ENCODE measurements at regions not wholly inside any gene's neighbourhood (a gene's known extent, or its start where the extent isn't known, plus 50 kb on each side); places are given as distances from the start of the nearest gene placed in this dataset.
"Not testable (repeated sequence)": the region's sequence is repeated elsewhere in the genome, so short reads cannot be mapped to it uniquely, and the experiment has no call there.

- H3K27ac Mint-ChIP-seq; CTCF ChIA-PET; intact Hi-C loops (cut with micrococcal nuclease): not testable (repeated sequence)
Measured at GRCh38 chr19:30933454-30933853, 415.8 kb downstream of the TSHZ3 start.

GRCh38 chr19:30932854-30933253 lies 416.4 kb downstream of the TSHZ3 start:
- Mint-ChIP-seq H3K36me3 (ENCODE audit: low read depth) (no peaks in the 10 kb centered on the region), H3K27ac (no peak overlapping the region), H3K27me3 (ENCODE audit: low read depth) (no peaks in the 10 kb centered on the region), H3K4me1 (ENCODE audit: low read depth) (no peaks in the 10 kb centered on the region), H3K4me3 (no peak overlapping the region), H3K9me3 (peaks cover 4% of the 10 kb centered on the region)
- intact Hi-C loops (cut with micrococcal nuclease) = no loop called here
- CTCF ChIA-PET = no interaction called here
- no peak for DNase-seq

More at GRCh38 chr19:30933454-30933853, 415.8 kb downstream of the TSHZ3 start:
- H3K36me3 Mint-ChIP-seq (ENCODE audit: low read depth); H3K27me3 Mint-ChIP-seq (ENCODE audit: low read depth); H3K4me1 Mint-ChIP-seq (ENCODE audit: low read depth); DNase-seq; H3K4me3 Mint-ChIP-seq; H3K9me3 Mint-ChIP-seq: not testable (repeated sequence)

- no peaks in the 10 kb centered on the region for H3K36me3 Mint-ChIP-seq (ENCODE audit: low read depth)
- no peak for DNase-seq
- CTCF ChIA-PET = interaction anchor here (0.9 kb wide), 1 partner anchor 9 kb away, joined by 3 read pairs; no protein-coding TSS in a partner anchor
- H3K27ac Mint-ChIP-seq = no peak overlapping the region
- peaks cover 5% of the 10 kb centered on the region for H3K27me3 Mint-ChIP-seq (ENCODE audit: low read depth)
- H3K4me1 Mint-ChIP-seq (ENCODE audit: low read depth) = no peaks in the 10 kb centered on the region
- intact Hi-C loops (cut with micrococcal nuclease) = no loop called here
- no peak overlapping the region for H3K4me3 Mint-ChIP-seq
- H3K9me3 Mint-ChIP-seq = peaks cover 4% of the 10 kb centered on the region
Measured at GRCh38 chr19:30930941-30931706, 418.1 kb downstream of the TSHZ3 start.

GRCh38 chr19:30927705-30928104 lies 421.5 kb downstream of the TSHZ3 start:
- Mint-ChIP-seq H3K27me3 (ENCODE audit: low read depth) (peaks cover 5% of the 10 kb centered on the region), H3K4me3 (no peak overlapping the region)

GRCh38 chr19:30924670-30925069 lies 424.6 kb downstream of the TSHZ3 start:
- H3K36me3 Mint-ChIP-seq (ENCODE audit: low read depth) = no peaks in the 10 kb centered on the region
- H3K4me3 Mint-ChIP-seq = no peak overlapping the region
- no peak overlapping the region for H3K27ac Mint-ChIP-seq
- no peak for DNase-seq
- intact Hi-C loops (cut with micrococcal nuclease) = no loop called here
- CTCF ChIA-PET = no interaction called here
- peaks cover 8% of the 10 kb centered on the region for H3K27me3 Mint-ChIP-seq (ENCODE audit: low read depth)
- no peaks in the 10 kb centered on the region for H3K4me1 Mint-ChIP-seq (ENCODE audit: low read depth)
- H3K9me3 Mint-ChIP-seq = peaks cover 4% of the 10 kb centered on the region

More at GRCh38 chr19:30927705-30928104, 421.5 kb downstream of the TSHZ3 start:
- no peak for DNase-seq
- intact Hi-C loops (cut with micrococcal nuclease) = no loop called here
- Mint-ChIP-seq H3K4me1 (ENCODE audit: low read depth) (no peaks in the 10 kb centered on the region), H3K36me3 (ENCODE audit: low read depth) (no peaks in the 10 kb centered on the region), H3K9me3 (peaks cover 4% of the 10 kb centered on the region), H3K27ac (no peak overlapping the region)
- CTCF ChIA-PET = no interaction called here

GRCh38 chr19:30924069-30924636 lies 425.1 kb downstream of the TSHZ3 start:
- peaks cover 10% of the 10 kb centered on the region for H3K27me3 Mint-ChIP-seq (ENCODE audit: low read depth)
- intact Hi-C loops (cut with micrococcal nuclease) = no loop called here

GRCh38 chr19:30923621-30924020 lies 425.6 kb downstream of the TSHZ3 start:
- H3K36me3 Mint-ChIP-seq (ENCODE audit: low read depth) = no peaks in the 10 kb centered on the region
- DNase-seq = no peak
- no peaks in the 10 kb centered on the region for H3K4me1 Mint-ChIP-seq (ENCODE audit: low read depth)
- H3K9me3 Mint-ChIP-seq = peaks cover 4% of the 10 kb centered on the region
- H3K27ac Mint-ChIP-seq = no peak overlapping the region
- peaks cover 12% of the 10 kb centered on the region for H3K27me3 Mint-ChIP-seq (ENCODE audit: low read depth)
- H3K4me3 Mint-ChIP-seq = no peak overlapping the region
- intact Hi-C loops (cut with micrococcal nuclease) = no loop called here
- CTCF ChIA-PET = no interaction called here

More at GRCh38 chr19:30924069-30924636, 425.1 kb downstream of the TSHZ3 start:
- no peak overlapping the region for H3K4me3 Mint-ChIP-seq
- H3K9me3 Mint-ChIP-seq = peaks cover 4% of the 10 kb centered on the region
- DNase-seq = no peak
- no peaks in the 10 kb centered on the region for H3K36me3 Mint-ChIP-seq (ENCODE audit: low read depth)
- H3K27ac Mint-ChIP-seq = no peak overlapping the region
- CTCF ChIA-PET = no interaction called here
- no peaks in the 10 kb centered on the region for H3K4me1 Mint-ChIP-seq (ENCODE audit: low read depth)

- no peaks in the 10 kb centered on the region for H3K36me3 Mint-ChIP-seq (ENCODE audit: low read depth)
- H3K4me1 Mint-ChIP-seq (ENCODE audit: low read depth) = no peaks in the 10 kb centered on the region
- intact Hi-C loops (cut with micrococcal nuclease) = no loop called here
- no peak for DNase-seq
- no peak overlapping the region for H3K4me3 Mint-ChIP-seq
- peaks cover 12% of the 10 kb centered on the region for H3K27me3 Mint-ChIP-seq (ENCODE audit: low read depth)
- H3K27ac Mint-ChIP-seq = no peak overlapping the region
- peaks cover under 1% of the 10 kb centered on the region for H3K9me3 Mint-ChIP-seq
- CTCF ChIA-PET = no interaction called here
Measured at GRCh38 chr19:30923096-30923495, 426.1 kb downstream of the TSHZ3 start.

- no peaks in the 10 kb centered on the region for H3K9me3 Mint-ChIP-seq
- H3K4me3 Mint-ChIP-seq = no peak overlapping the region
- CTCF ChIA-PET = no interaction called here
- no peaks in the 10 kb centered on the region for H3K4me1 Mint-ChIP-seq (ENCODE audit: low read depth)
- no peak overlapping the region for H3K27ac Mint-ChIP-seq
- DNase-seq = no peak
- intact Hi-C loops (cut with micrococcal nuclease) = no loop called here
- no peaks in the 10 kb centered on the region for H3K36me3 Mint-ChIP-seq (ENCODE audit: low read depth)
- H3K27me3 Mint-ChIP-seq (ENCODE audit: low read depth) = peaks cover 7% of the 10 kb centered on the region
Measured at GRCh38 chr19:30920222-30920621, 429.0 kb downstream of the TSHZ3 start.

GRCh38 chr19:30919737-30920136 lies 429.5 kb downstream of the TSHZ3 start:
- Mint-ChIP-seq H3K27me3 (ENCODE audit: low read depth) (peaks cover 7% of the 10 kb centered on the region), H3K4me1 (ENCODE audit: low read depth) (no peaks in the 10 kb centered on the region), H3K9me3 (no peaks in the 10 kb centered on the region), H3K36me3 (ENCODE audit: low read depth) (no peaks in the 10 kb centered on the region), H3K27ac (no peak overlapping the region), H3K4me3 (no peak overlapping the region)
- CTCF ChIA-PET = no interaction called here
- intact Hi-C loops (cut with micrococcal nuclease) = no loop called here
- DNase-seq = no peak

- DNase-seq = no peak
- intact Hi-C loops (cut with micrococcal nuclease) = no loop called here
- CTCF ChIA-PET = no interaction called here
- no peak overlapping the region for H3K27ac Mint-ChIP-seq
- H3K27me3 Mint-ChIP-seq (ENCODE audit: low read depth) = peaks cover 5% of the 10 kb centered on the region
- no peaks in the 10 kb centered on the region for H3K4me1 Mint-ChIP-seq (ENCODE audit: low read depth)
- H3K36me3 Mint-ChIP-seq (ENCODE audit: low read depth) = no peaks in the 10 kb centered on the region
- no peaks in the 10 kb centered on the region for H3K9me3 Mint-ChIP-seq
- H3K4me3 Mint-ChIP-seq = no peak overlapping the region
Measured at GRCh38 chr19:30916238-30916637, 433.0 kb downstream of the TSHZ3 start.

GRCh38 chr19:30911491-30911890 lies 437.7 kb downstream of the TSHZ3 start:
- Mint-ChIP-seq H3K4me1 (ENCODE audit: low read depth) (no peaks in the 10 kb centered on the region), H3K36me3 (ENCODE audit: low read depth) (no peaks in the 10 kb centered on the region), H3K27ac (no peak overlapping the region), H3K9me3 (no peaks in the 10 kb centered on the region), H3K27me3 (ENCODE audit: low read depth) (no peaks in the 10 kb centered on the region), H3K4me3 (no peak overlapping the region)
- intact Hi-C loops (cut with micrococcal nuclease) = no loop called here
- CTCF ChIA-PET = no interaction called here
- no peak for DNase-seq

GRCh38 chr19:30910485-30911240 lies 438.6 kb downstream of the TSHZ3 start:
- Mint-ChIP-seq H3K4me1 (ENCODE audit: low read depth) (no peaks in the 10 kb centered on the region), H3K9me3 (no peaks in the 10 kb centered on the region), H3K27me3 (ENCODE audit: low read depth) (no peaks in the 10 kb centered on the region), H3K4me3 (no peak overlapping the region), H3K27ac (no peak overlapping the region), H3K36me3 (ENCODE audit: low read depth) (no peaks in the 10 kb centered on the region)
- no peak for DNase-seq
- intact Hi-C loops (cut with micrococcal nuclease) = no loop called here
- CTCF ChIA-PET = no interaction called here
